Liver (tissue), 8 donors: ENCODE measurements at regions not wholly inside any gene's neighbourhood (a gene's known extent, or its start where the extent isn't known, plus 50 kb on each side); places are given as distances from the start of the nearest gene placed in this dataset.

Source experiments
- DNase-seq: peaks from one replicate; pipeline ENCODE4 v3.0.0-alpha.2; 2017; ENCODE audit warnings: low spot score
- H3K27ac ChIP-seq, 2 donors: one replicate each; pipeline ENCODE4 v1.7.0; 2013; ENCODE audit warnings: inconsistent platforms in 2 of 2, low read length in 2 of 2, control low read depth in 1 of 2, low read depth in 1 of 2, mild to moderate bottlenecking in 1 of 2
- H3K27me3 ChIP-seq, 4 donors: one replicate each; pipeline versions ENCODE4 v1.6.1 to v1.7.0; 2013; ENCODE audit warnings: low read length in 3 of 4, inconsistent platforms in 1 of 4, mild to moderate bottlenecking in 1 of 4, moderate library complexity in 1 of 4; ENCODE audit not compliant: control insufficient read depth in 4 of 4, insufficient read depth in 4 of 4
- H3K36me3 ChIP-seq, 4 donors: one replicate each; pipeline versions ENCODE4 v1.6.1 to v1.7.0; 2013; ENCODE audit warnings: low read length in 3 of 4, mild to moderate bottlenecking in 3 of 4, low read depth in 1 of 4, moderate library complexity in 1 of 4; ENCODE audit not compliant: control insufficient read depth in 4 of 4, insufficient read depth in 3 of 4
- H3K4me1 ChIP-seq, 4 donors: one replicate each; pipeline versions ENCODE4 v1.6.1 to v1.7.0; 2013; ENCODE audit warnings: low read length in 3 of 4, mild to moderate bottlenecking in 3 of 4, moderate library complexity in 1 of 4; ENCODE audit not compliant: control insufficient read depth in 4 of 4, insufficient read depth in 4 of 4
- H3K4me3 ChIP-seq, 3 donors: one replicate each; pipeline versions ENCODE4 v1.6.1 to v1.7.0; 2013; ENCODE audit warnings: low read length in 3 of 3, control low read depth in 1 of 3, low read depth in 1 of 3, mild to moderate bottlenecking in 1 of 3
- H3K9ac ChIP-seq, 2 donors: one replicate each; pipeline ENCODE4 v1.7.0; 2013; ENCODE audit warnings: low read length in 2 of 2, mild to moderate bottlenecking in 2 of 2, moderate library complexity in 2 of 2, control low read depth in 1 of 2, low read depth in 1 of 2
- H3K9me3 ChIP-seq, 4 donors: one replicate each; pipeline versions ENCODE4 v1.6.1 to v1.7.0; 2013; ENCODE audit warnings: low read length in 3 of 4; ENCODE audit not compliant: control insufficient read depth in 4 of 4
- ATF3 ChIP-seq: IDR thresholded peaks from 2 replicates; pipeline ENCODE4 v1.6.1; 2016; ENCODE audit warnings: antibody characterized with exemption
- EGR1 ChIP-seq, 2 donors: IDR thresholded peaks; 2 replicates each; pipeline ENCODE4 v1.6.1; 2016 to 2018; ENCODE audit warnings: antibody characterized with exemption in 2 of 2, low read depth in 2 of 2
- FOXA1 ChIP-seq: IDR thresholded peaks from 2 replicates; pipeline ENCODE4 v1.6.1; 2016; ENCODE audit warnings: antibody characterized with exemption
- FOXA2 ChIP-seq: IDR thresholded peaks from 2 replicates; pipeline ENCODE4 v1.6.1; 2016; ENCODE audit warnings: antibody characterized with exemption
- GABPA ChIP-seq, 2 donors: IDR thresholded peaks in 1 of 2; conservative IDR thresholded peaks in 1 of 2; 2 replicates each; pipeline ENCODE4 v1.6.1; 2016; ENCODE audit warnings: antibody characterized with exemption in 2 of 2, mild to moderate bottlenecking in 1 of 2, moderate library complexity in 1 of 2
- HNF4A ChIP-seq, 2 donors: conservative IDR thresholded peaks; 2 replicates each; pipeline ENCODE4 v1.6.1; 2016; ENCODE audit warnings: antibody characterized with exemption in 2 of 2, mild to moderate bottlenecking in 2 of 2
- HNF4G ChIP-seq: IDR thresholded peaks from 2 replicates; pipeline ENCODE4 v1.6.1; 2016; ENCODE audit warnings: antibody characterized with exemption
- JUND ChIP-seq, 2 donors: IDR thresholded peaks; 2 replicates each; pipeline ENCODE4 v1.6.1; 2016; ENCODE audit warnings: antibody characterized with exemption in 2 of 2
- NR2F2 ChIP-seq: IDR thresholded peaks from 2 replicates; pipeline ENCODE4 v1.6.1; 2016; ENCODE audit warnings: antibody characterized with exemption
- RAD21 ChIP-seq, 2 donors: IDR thresholded peaks; 2 replicates each; pipeline ENCODE4 v1.6.1; 2016; ENCODE audit warnings: antibody characterized with exemption in 2 of 2, mild to moderate bottlenecking in 2 of 2
- REST ChIP-seq: IDR thresholded peaks from 2 replicates; pipeline ENCODE4 v1.6.1; 2016; ENCODE audit warnings: antibody characterized with exemption, mild to moderate bottlenecking
- RXRA ChIP-seq, 2 donors: IDR thresholded peaks; 2 replicates each; pipeline ENCODE4 v1.6.1; 2017 to 2018; ENCODE audit warnings: antibody characterized with exemption in 2 of 2, mild to moderate bottlenecking in 1 of 2
- SP1 ChIP-seq: IDR thresholded peaks from 2 replicates; pipeline ENCODE4 v1.6.1; 2018; ENCODE audit warnings: antibody characterized with exemption, mild to moderate bottlenecking
- TAF1 ChIP-seq: conservative IDR thresholded peaks from 2 replicates; pipeline ENCODE4 v1.6.1; 2016; ENCODE audit warnings: antibody characterized with exemption, mild to moderate bottlenecking
- YY1 ChIP-seq: IDR thresholded peaks from 2 replicates; pipeline ENCODE4 v1.6.1; 2016; ENCODE audit warnings: antibody characterized with exemption, mild to moderate bottlenecking
- WGBS: extraction: QIAGEN DNeasy Blood & Tissue Kit; methylation state at CpG from one replicate; pipeline ENCODE4 v1.1.7; 2013; 5-methylcytosine and 5-hydroxymethylcytosine counted together
- TF ChIP-seq, protein P1 (sequence below): fragments of 150-350 bp; IDR thresholded peaks from 2 replicates; pipeline ENCODE4 v1.5.1; 2017; ENCODE audit warnings: improper control_type of control experiment, low read depth, low read length; ENCODE audit not compliant: missing input control
- TF ChIP-seq, protein P2 (sequence below): IDR thresholded peaks from 2 replicates; pipeline ENCODE4 v1.6.1; 2016; ENCODE audit warnings: antibody characterized with exemption
- TF ChIP-seq, protein P3 (sequence below): IDR thresholded peaks from 2 replicates; pipeline ENCODE4 v1.6.1; 2016; ENCODE audit warnings: antibody characterized with exemption
- donor health status: healthy.
- donor health status: healthy.
- donor health status: healthy.
- donor health status: healthy.
- donor health status: healthy.

DNA sequence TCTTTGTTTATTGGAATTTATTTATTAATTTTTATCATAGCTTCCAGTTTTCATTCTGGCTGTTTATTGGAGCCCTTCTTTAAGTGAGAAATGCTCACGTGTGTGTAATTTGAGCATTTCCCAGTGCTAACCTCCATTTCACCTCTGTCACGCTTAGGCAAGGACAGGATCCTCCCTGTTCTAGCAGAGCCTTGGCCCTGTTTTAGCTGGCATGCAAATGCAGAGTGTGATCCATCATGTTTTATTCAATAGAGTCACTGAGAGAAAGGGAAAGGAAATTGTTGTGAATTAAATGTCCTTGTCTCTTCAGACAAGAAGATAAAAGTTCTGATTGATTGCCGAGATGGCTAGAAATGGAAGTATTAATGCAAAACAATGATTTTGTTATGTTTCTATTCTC is 137.3 kb upstream of the ACO1 start:
- H3K27ac ChIP-seq, result no peak overlapping the region
- H3K4me1 ChIP-seq, result peaks cover 0 to 3% (median 1%) of the 10 kb centered on the region in 4 donors
- no peak overlapping the region for H3K4me3 ChIP-seq
- no peak for DNase-seq
- no peak for TF ChIP-seq RAD21 (IDR thresholded peaks at IDR 0.05)
- no peak for TF ChIP-seq GABPA (IDR thresholded peaks at IDR 0.05 in 1 of 2, conservative IDR thresholded peaks at IDR 0.05 in 1 of 2)
- TF ChIP-seq, protein P1, sequence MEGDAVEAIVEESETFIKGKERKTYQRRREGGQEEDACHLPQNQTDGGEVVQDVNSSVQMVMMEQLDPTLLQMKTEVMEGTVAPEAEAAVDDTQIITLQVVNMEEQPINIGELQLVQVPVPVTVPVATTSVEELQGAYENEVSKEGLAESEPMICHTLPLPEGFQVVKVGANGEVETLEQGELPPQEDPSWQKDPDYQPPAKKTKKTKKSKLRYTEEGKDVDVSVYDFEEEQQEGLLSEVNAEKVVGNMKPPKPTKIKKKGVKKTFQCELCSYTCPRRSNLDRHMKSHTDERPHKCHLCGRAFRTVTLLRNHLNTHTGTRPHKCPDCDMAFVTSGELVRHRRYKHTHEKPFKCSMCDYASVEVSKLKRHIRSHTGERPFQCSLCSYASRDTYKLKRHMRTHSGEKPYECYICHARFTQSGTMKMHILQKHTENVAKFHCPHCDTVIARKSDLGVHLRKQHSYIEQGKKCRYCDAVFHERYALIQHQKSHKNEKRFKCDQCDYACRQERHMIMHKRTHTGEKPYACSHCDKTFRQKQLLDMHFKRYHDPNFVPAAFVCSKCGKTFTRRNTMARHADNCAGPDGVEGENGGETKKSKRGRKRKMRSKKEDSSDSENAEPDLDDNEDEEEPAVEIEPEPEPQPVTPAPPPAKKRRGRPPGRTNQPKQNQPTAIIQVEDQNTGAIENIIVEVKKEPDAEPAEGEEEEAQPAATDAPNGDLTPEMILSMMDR, result no peak
- no peak for TF ChIP-seq EGR1 (IDR thresholded peaks at IDR 0.05; ENCODE audit: low read depth in 2 of 2)
- no peak for TF ChIP-seq SP1
- no peak for TF ChIP-seq NR2F2
- TF ChIP-seq, protein P2, sequence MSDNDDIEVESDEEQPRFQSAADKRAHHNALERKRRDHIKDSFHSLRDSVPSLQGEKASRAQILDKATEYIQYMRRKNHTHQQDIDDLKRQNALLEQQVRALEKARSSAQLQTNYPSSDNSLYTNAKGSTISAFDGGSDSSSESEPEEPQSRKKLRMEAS, result no peak
- TF ChIP-seq FOXA1, result no peak
- no peak for TF ChIP-seq JUND (IDR thresholded peaks at IDR 0.05)
- no peak for TF ChIP-seq YY1
- TF ChIP-seq TAF1, result no peak
- TF ChIP-seq FOXA2, result no peak
- TF ChIP-seq HNF4G, result no peak
- TF ChIP-seq ATF3, result no peak
- no peak for TF ChIP-seq REST
- no peak for TF ChIP-seq RXRA (IDR thresholded peaks at IDR 0.05)
- TF ChIP-seq, protein P3, sequence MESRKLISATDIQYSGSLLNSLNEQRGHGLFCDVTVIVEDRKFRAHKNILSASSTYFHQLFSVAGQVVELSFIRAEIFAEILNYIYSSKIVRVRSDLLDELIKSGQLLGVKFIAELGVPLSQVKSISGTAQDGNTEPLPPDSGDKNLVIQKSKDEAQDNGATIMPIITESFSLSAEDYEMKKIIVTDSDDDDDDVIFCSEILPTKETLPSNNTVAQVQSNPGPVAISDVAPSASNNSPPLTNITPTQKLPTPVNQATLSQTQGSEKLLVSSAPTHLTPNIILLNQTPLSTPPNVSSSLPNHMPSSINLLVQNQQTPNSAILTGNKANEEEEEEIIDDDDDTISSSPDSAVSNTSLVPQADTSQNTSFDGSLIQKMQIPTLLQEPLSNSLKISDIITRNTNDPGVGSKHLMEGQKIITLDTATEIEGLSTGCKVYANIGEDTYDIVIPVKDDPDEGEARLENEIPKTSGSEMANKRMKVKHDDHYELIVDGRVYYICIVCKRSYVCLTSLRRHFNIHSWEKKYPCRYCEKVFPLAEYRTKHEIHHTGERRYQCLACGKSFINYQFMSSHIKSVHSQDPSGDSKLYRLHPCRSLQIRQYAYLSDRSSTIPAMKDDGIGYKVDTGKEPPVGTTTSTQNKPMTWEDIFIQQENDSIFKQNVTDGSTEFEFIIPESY, result no peak
- no peak for TF ChIP-seq HNF4A (conservative IDR thresholded peaks at IDR 0.05)
- no peaks in the 10 kb centered on the region for H3K9me3 ChIP-seq
- WGBS, result 65% methylated on average over 3 of the region's 3 CpGs
- no peaks in the 10 kb centered on the region for H3K36me3 ChIP-seq
- no peak overlapping the region for H3K9ac ChIP-seq
- peaks cover 0 to under 1% (median 0%) of the 10 kb centered on the region in 4 donors for H3K27me3 ChIP-seq
